ENCODE measurements at regions not wholly inside any gene's neighbourhood (a gene's known extent, or its start where the extent isn't known, plus 50 kb on each side); places are given as distances from the start of the nearest gene placed in this dataset.
A peak's percentile ranks its signal among the peaks of the same experiment; 100 is the strongest.

DNA sequence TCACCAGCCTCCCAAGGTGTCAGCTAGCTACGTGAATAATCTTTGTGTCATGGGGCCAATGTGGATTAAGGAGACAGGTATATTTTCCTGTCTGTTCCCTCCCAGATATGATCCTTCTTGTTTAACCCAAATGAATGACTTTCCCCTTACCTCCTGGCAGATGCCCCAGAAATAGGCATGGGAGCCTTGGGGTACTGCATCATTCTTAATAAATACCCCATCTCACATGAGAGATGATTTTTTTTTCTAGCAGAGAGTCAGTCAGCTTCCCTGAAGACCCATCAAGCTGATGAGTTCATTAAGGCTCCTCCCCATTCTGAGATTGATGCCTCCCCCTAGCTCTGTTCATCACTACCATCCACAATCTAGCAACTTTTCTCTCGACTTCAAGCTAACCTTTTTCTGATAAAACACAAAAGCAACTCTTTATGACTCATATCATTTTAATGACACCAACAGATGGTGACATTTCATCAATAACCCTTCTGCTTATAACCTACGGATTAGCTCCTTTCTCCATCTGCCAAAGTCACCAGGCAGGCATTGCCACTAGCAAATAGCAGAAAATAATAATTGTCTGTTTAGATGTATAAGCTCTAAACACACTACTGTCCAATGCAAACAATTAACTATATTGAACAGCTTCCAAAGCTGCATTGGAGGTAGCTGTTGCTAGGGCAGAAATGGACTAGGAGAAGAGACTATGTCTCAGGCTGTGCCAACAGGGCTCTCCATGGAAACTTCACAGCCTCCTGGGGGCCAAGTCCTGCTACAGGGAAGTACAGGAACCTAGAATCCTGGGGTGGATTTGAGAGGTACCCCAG, 143.7 kb downstream of the ACER2 start:
- H3K4me3 ChIP-seq (ENCODE audit: low read depth, low read length): no peak overlapping the region
- no peak for DNase-seq (ENCODE audit: low read depth)
- TF ChIP-seq CTCF (IDR thresholded peaks at IDR 0.05; ENCODE audit: low read depth, low read length, missing control alignments): no peak

GRCh38 chr9:19551124-19551929, 142.5 kb downstream of the ACER2 start:
- peak; percentile 19 for TF ChIP-seq CTCF (IDR thresholded peaks at IDR 0.05; ENCODE audit: low read depth, low read length, missing control alignments)

DNA sequence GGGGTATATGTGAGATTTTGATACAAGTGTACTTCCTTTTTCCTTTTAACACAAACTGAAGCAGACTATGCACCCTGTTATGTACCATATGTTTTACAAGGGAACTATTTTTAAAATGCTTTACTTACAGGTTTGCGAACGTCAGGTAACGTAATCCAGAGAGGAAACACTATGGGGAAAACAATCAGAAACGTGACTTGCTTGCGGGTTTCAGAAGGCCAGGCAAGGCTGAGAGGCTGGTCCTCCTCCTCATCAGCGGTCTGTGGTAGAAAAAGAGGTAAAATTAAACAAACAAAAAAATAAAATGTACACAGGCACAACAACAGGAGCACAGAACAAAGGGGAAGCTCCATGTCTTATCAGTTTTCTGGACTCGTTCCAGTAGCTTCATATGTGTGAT, 141.2 kb downstream of the ACER2 start:
- no peak overlapping the region for H3K4me3 ChIP-seq (ENCODE audit: low read depth, low read length)
- DNase-seq (ENCODE audit: low read depth): no peak
- no peak for TF ChIP-seq CTCF (IDR thresholded peaks at IDR 0.05; ENCODE audit: low read depth, low read length, missing control alignments)

More at GRCh38 chr9:19551124-19551929, 142.5 kb downstream of the ACER2 start:
- H3K4me3 ChIP-seq (ENCODE audit: low read depth, low read length): no peak overlapping the region; the same call in 1 of the 2 replicates
- DNase-seq (ENCODE audit: low read depth): no peak

DNA sequence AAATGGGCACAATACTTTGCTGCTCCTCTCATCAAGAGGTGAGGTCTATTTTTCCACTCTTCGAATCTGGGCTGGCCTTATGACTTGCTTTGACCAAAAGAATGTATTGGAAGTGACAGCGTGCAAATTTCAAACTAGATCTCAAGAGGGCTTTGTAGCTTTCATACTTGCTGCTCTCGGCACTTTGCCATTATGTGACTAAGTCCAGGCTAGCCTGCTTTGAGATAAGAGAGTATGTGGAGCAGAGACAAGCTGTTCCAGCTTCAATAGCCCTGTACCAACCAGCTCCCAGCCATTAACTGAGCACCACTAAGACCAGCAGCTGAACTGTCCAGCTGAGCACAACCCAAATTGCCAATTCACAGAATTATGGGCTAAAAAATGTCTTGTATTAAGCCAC, 124.6 kb downstream of the ACER2 start:
- TF ChIP-seq CTCF (IDR thresholded peaks at IDR 0.05; ENCODE audit: low read depth, low read length, missing control alignments): no peak
- DNase-seq (ENCODE audit: low read depth): no peak
- no peak overlapping the region for H3K4me3 ChIP-seq (ENCODE audit: low read depth, low read length)

DNA sequence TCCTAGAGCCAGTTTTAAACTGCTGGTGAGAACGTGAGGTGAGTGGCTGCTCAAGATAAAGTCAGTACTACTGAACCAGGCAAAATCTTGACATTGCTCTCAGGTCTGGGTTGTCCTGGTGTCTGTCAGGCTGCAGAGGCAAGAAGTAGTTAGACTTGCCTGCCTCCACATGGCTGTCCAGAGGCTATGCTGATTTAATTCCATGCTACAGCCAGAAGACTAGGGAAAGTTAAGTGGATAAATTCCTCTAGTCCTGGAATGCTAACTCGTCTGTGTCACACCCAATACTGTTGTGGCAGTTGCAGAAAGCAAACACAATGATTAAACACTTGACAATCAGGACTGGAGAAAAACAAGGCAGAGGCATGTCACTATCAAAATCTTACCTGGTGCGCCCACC, 118.9 kb downstream of the ACER2 start:
- no peak overlapping the region for H3K4me3 ChIP-seq (ENCODE audit: low read depth, low read length)
- no peak for TF ChIP-seq CTCF (IDR thresholded peaks at IDR 0.05; ENCODE audit: low read depth, low read length, missing control alignments)
- DNase-seq (ENCODE audit: low read depth): no peak

GRCh38 chr9:19522558-19522957, 113.7 kb downstream of the ACER2 start:
- no peak overlapping the region for H3K4me3 ChIP-seq (ENCODE audit: low read depth, low read length)
- DNase-seq (ENCODE audit: low read depth): no peak
- TF ChIP-seq CTCF (IDR thresholded peaks at IDR 0.05; ENCODE audit: low read depth, low read length, missing control alignments): no peak
